ENCODE measurements at regions not wholly inside any gene's neighbourhood (a gene's known extent, or its start where the extent isn't known, plus 50 kb on each side); places are given as distances from the start of the nearest gene placed in this dataset.

DNA sequence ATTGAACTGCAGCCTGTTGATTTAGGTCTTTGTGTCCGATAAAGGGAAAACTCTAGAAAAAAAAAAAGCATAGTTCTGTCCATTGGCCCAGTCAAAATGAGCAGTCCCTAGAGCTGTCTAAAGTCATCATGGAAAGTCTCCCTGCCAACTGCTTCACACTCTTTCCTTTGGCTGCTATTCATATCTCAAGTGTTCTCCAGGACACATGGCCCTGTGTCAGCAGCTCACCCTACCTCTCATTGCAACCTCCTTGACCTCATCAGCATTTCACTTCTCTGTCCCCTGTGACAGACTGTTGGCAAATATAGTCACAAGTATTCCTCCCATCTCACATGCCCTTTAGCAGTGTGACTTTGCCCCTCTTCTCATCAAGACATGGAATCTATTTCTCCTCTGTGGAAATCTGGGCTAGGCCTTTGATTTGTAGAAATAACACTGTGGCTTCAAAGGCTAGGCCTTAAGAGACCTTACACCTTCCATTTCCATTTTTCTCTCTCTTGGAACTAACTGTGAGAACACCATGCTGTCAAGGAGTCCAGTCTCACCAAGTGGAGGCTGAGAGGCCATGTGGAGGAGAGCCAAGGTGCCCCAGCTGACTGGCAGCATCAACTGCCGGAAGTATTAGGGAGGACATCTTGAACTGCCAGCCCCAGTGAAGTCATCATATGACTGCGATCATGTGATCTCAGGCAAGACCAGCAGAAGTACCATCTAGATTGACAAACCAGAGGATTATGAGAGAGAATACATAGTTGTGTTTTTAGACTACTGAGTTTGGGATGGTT lies 149.4 kb upstream of the TARS1 start:
- intact Hi-C loops (cut with DNase I, micrococcal nuclease): no loop called here
- DNase-seq: no peak
- ATAC-seq: no peak

DNA sequence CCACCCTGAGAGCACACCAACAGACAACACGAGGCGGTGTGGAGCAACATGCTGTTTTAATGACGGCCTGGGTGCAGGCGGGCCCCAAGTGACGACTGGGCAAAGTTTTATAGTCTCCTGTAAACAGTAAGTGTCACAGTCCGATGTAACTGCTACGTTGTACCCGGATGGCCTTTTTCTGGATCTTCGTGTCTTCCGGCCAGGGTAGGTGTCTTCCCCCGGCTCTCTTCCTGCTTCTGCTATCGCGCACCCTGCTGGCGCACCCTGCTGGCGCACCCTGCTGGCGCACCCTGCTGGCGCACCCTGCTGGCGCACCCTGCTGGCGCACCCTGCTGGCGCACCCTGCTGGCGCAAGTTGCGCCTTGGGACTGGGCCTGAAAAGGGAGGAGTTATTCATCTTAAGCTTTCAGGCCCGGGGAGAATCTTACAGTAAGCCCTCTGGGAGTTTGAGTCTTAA lies 143.0 kb upstream of the TARS1 start:
- DNase-seq (no peak), ATAC-seq (no peak)
- intact Hi-C loops (cut with DNase I, micrococcal nuclease): no loop called here

DNA sequence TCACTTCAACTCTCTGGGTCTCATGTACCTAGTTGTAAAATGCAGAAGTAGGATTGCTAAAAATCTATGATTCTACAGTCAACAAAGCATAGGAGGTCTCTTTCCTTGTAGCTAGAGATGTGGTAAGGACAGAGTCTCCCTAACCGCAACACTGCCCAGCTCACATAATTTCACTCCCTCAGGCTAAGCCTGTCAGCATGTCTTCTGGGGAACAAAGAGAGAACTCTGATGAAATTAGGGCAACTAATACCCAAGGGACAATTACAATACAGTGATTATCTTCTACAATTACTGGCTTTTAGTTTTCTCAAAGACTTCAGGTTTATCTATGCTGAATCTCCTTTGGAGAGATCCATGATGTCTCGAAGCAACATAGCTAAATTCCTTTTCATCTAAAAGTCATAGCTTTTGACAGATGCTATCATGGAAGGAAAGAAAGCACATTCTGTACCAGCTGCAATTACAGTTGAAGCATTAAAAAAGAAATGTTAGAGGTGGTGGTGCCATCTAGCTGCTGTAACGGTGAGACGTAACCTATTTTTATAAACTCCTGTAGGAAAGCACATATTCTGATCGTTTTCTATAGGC lies 141.1 kb upstream of the TARS1 start:
- intact Hi-C loops (cut with DNase I, micrococcal nuclease): no loop called here
- ATAC-seq (peak; percentile 80), DNase-seq (no peak)

DNA sequence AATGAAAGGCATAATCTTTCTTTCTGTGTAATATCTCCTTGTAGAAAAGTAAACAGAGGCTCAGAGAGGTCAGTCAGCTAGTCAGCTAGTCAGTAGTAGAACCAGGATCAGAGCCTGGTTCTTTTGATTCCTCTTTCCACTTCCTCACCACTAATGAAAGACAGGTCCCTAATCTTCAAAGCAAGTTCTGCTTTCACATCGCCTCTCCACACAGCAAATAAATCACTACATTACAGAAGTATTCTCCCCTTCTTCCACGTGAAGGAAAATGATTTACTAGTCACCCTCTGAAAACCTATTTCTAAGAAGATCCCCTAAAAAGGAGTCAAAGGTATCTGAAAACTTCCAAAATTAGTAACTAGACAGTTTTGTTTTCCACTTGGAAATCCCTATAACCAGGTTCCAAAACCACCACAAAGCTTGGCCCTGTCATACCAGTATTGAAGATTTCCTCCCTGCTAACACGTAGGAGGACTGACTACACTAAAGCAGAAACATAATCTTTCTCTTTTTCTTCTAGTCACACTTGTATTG lies 140.5 kb upstream of the TARS1 start:
- peak; percentile 56 for ATAC-seq
- intact Hi-C loops (cut with DNase I, micrococcal nuclease): no loop called here

DNA sequence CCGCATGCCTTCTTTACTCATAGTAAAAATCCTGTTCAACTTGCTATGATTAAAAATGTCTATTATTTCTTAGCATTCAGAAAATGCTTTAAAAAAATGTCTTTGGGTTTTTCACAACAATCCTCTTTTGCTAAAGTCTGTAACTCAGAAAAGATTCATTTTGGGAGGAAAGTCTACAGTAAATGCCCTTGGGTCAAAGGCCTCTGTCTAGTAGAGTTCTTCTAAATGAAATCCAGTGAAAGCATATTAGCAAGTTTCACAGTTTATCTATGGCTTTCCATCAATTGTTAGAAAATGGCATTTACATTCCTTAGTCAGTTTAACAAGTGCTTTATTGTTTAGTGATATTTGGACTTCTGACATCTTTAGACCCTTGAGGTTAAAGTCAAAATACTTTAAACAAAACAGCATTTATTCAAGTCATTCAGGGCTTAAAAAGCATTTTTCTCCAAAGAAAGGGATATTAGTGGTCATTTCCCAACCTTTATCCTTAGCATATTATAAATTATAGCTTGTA lies 137.1 kb upstream of the TARS1 start:
- DNase-seq (no peak), ATAC-seq (no peak)
- intact Hi-C loops (cut with DNase I, micrococcal nuclease): no loop called here

More for the DNA sequence above, 140.5 kb upstream of the TARS1 start:
- DNase-seq: no peak

DNA sequence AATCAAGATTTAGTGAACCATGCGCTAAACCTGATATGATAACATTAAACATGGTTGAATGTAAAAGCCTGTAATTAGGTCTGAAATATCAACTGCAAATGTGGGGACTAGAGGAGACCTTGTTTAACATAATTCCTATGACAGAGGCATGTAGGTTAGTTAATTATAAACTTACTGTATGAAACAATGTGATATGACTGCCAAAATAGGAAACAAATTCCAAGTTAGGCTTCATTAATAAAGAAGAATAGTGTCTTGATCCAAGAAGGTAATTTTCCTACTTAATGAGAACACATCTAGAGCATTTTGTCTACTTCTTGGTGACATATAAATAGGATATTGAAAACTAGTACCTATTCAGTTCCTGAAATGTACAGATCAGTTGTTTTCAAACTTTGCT lies 136.2 kb upstream of the TARS1 start:
- DNase-seq (no peak), ATAC-seq (no peak)
- intact Hi-C loops (cut with DNase I, micrococcal nuclease): no loop called here

DNA sequence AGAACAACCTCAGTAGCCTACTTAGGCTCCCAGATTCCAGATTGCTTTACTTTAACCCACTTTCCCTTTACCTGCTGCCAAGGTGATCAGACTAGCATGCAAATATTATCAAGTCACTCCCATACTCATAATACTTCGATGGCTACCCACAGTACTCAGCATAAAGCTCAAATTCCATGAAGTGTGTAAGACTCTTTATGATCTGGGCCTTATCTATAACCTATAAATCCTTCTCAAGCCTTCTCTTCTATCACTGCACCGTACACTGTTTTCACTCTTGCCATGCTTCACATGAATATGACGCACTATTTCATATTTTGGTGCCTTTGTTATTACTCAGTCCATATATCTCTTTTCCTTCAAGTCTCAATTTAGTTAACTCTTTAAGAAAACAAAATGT lies 135.2 kb upstream of the TARS1 start:
- intact Hi-C loops (cut with DNase I, micrococcal nuclease): no loop called here
- no peak for DNase-seq
- ATAC-seq: peak; percentile 90

DNA sequence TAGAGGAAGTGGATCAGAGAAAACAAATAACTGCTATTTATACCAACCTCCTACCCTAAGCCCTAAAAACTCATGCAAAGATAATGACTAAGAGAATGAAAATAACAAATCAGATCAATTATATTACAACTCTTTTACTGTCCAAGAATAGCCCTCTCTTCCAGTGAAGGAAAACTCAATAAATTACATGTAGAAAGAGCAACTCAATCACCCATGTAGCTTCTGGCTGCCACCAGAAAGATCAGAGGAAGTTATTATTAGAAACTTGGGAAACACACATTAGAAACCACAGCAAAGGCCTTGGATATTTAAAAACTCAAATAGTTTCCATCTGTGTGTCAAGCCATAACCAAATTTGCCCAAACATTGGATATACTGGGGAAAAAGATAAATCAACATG lies 134.0 kb upstream of the TARS1 start:
- intact Hi-C loops (cut with DNase I, micrococcal nuclease): no loop called here
- no peak for DNase-seq
- no peak for ATAC-seq

DNA sequence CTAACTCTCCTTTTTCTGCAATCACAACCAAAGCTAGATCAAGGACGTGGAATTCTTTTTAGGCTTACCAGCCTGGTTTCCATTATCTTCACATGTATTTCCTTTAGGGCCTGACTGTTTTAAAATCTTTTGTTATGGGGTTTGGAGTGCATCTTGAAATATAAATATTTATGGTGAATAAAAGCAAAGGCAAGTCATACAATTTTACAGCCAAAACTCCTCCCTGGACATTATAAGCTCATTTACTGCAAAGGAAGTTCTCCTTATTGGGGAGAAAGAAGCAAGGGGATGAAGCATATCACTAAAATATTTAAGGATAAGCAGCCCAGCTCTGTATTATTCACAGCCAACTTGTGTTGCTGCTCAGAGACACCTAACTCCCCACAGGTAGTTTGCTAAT lies 132.2 kb upstream of the TARS1 start:
- no peak for DNase-seq
- ATAC-seq: no peak
- intact Hi-C loops (cut with DNase I, micrococcal nuclease): no loop called here

DNA sequence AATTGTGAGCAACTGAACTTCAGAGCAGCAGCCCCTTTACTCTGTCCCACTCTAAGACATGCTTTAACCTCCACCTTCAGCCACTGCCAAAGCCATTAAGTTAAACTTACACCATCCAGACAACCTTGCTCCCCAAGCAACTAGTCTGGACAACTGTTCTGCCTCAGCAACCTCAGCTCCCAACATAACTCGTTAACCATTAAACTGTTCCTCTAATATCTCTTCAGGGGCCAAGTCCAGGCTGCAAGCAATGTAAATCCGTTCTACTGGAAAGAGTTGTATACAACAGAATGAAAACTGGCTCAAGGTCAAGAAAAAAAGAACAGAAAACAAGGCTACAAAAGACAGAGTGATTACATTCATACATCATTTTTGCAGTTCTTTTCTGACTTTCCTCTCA lies 131.7 kb upstream of the TARS1 start:
- intact Hi-C loops (cut with DNase I, micrococcal nuclease): no loop called here
- ATAC-seq (peak; percentile 80), DNase-seq (peak; percentile 21 to 58)

DNA sequence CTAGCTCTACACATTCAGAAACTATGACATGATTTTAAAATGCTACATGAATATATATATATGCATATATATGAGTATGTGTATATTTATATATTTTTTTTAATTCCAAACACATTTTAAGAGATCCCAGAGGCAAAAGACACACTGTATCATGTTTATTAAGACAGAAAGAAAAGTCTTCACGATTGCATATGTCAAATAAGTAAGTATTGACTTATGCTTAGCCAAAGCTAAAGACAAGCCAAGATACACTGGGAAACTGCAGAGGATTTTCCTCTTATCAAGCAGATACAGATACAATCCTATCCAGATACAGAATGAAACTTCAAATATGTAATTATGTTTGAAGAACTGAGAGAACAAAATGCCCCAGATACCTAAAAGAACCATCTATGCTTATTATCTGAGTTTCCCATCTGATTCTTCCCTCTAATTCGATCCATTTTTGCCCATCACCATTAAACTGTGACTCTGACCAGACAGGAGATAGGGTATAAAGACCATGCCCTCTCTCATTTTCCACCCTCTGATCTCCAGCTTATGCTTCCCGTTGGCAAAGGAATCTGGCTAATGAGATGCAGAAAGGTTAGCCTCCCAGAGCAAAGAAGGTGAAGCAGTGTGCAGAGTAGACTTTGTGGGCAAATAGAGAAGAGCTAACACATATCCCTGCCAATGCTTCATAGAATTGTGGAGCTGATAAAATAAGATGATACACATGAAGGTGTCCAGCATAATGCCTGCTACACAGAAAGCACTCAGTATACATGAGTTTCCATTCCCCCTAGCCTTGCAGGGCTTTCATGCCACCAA lies 131.0 kb upstream of the TARS1 start:
- intact Hi-C loops (cut with DNase I, micrococcal nuclease): no loop called here
- DNase-seq (no peak), ATAC-seq (no peak)

DNA sequence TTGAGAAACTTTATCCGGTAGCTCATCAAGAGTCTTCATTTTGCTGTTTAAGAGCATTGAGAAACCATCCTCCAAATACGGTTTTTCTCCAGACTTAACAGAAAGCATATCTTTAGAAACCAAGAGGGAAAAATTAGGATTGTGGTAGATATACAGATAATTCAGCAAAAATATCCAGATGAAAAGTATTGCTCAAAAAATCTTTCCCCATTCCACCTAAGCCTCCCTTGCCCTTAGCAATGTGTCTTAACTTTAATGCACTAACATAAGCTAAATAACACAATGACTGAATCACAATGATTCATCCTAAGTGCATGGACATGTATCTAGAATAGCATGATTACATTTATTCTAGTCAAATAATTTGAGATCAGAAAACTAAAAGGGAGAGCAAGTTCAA lies 130.3 kb upstream of the TARS1 start:
- intact Hi-C loops (cut with DNase I, micrococcal nuclease): no loop called here
- DNase-seq: no peak
- no peak for ATAC-seq

DNA sequence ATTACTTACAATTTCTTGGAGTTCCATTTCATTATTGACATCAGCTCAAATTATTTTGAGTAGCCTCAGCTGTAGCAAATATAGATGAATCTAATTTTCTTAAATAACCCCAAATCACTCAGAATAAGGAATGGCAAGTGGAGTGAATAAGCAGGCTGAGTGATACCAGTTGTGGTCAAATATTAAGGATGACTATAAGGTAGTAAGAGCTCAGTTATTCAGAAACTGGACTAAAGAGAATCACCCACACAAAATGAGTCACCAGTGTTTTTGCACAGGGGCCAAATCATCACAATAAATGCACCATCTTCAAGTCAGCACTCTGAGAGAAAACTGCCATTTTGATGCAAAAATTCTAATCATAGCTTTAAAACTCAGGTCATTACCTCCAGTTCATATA lies 128.9 kb upstream of the TARS1 start:
- intact Hi-C loops (cut with DNase I, micrococcal nuclease): no loop called here
- DNase-seq (no peak), ATAC-seq (no peak)

DNA sequence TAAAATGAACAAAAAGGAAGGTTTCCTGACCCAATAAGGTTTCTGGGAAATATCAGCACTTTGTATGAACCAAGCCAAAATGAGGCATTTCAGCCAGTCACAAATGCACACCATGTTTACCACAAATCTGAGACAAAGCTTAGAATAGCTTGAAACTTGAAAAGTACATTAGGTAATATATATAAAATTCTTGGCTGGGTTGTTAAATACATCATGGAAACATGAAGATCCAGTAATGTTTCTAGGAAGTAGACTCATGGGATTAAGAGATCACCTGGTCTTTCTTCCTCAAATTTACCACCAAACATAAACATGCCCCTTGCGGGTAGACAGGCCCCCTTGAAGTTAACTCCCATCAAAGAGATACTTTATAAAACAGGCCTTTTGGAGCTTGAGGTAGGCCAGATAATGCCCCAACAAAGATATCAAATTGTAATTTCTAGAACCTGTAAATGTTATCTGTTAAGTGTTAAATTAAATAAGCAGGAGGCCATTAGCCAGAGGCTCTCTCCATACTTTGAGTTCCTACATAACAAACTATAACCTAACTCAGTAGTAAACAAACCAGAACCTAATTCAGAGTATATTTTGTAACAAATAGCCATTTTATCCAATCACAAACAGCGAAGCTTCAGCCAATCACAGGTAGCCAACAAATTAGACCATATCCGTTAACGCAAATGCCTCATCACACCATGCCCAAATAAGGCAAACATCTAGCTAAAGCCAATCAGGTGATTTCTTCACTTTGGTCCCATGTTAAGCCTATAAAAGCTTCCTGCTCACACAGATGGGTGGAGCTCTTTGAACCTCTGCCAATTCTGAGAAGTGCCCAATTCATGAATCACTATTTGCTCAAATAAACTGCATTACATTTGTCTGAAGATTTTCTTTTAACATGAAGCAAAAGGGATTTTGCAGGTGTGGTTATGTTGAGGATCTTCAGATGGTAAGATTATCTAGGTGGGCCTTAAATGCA lies 127.9 kb upstream of the TARS1 start:
- DNase-seq: peak; percentile 56 to 74
- ATAC-seq: peak; percentile 90
- intact Hi-C loops (cut with DNase I, micrococcal nuclease): no loop called here

DNA sequence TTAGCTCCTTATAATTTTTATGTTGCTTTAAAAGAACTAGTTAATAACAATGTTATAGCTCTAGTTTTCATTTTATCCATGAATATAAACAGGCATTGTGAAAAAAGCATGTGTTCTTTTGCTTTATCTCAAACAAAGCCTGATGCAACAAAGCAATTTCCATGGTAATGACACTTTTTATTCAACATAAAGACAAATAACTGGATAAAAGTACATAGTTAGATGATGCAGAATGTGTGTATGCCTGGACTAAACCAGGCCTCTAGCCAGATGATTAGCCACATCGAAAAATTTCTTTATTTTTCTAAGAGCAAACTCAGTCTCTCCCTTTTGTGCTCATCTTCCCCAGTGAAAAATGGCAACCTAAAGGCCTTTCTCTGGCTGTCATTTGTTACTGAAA lies 125.6 kb upstream of the TARS1 start:
- no peak for DNase-seq
- ATAC-seq: no peak
- intact Hi-C loops (cut with DNase I, micrococcal nuclease): no loop called here

DNA sequence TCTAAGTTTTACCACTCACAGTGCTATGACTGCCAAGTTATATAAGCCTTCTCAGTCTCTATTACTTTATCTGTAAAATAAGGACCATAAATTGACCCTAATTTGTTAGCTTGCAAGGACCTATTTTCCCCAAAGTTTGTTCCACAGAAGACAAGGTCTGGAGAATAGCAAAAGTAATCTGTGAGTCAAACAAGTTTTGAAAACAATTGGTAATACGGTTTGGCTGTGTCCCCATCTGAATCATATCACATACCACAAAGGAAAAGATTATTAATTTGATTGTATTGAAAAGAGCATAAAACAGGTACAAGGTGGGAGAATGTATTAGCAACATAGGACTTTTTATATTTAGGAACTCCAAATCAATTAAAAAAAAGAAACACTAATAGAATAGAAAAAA lies 124.0 kb upstream of the TARS1 start:
- intact Hi-C loops (cut with DNase I, micrococcal nuclease): no loop called here
- DNase-seq: no peak
- no peak for ATAC-seq

DNA sequence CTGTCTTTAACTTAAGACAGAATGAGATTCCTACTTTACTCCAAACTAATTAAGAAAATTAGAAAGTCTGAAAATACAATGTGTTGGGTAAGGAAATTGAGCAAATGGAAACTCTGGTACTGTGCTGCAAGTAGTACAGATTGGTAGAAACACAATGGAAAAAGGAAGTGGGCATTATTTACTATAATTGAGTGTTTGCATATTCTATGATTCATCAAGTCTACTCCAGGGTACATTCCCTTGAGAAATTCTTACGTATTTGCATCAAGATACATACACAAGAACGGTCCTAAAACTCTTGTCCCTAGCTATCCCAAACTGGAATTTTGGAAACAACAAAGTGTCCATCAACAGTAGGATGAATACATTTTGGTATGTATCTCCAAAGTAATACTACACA lies 123.5 kb upstream of the TARS1 start:
- DNase-seq (no peak), ATAC-seq (no peak)
- intact Hi-C loops (cut with DNase I, micrococcal nuclease): no loop called here

DNA sequence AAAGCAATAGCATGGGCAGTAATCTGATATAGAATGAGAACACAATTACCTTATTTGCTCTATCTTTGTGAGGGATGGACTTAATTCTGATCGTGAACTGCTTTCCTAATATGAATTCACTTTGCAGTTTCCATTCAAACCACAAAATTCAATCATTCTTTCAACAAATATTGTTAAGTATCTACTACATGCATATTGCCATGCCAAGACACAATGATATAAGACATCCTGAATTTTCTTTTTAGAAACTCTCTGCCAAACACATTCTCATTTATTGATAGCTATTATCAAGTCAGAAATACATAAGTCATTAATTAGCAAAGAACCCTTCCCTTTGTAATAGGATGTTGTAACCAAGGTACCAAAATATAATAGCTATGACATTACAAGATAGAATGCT lies 121.6 kb upstream of the TARS1 start:
- ATAC-seq: no peak
- DNase-seq: no peak
- intact Hi-C loops (cut with DNase I, micrococcal nuclease): no loop called here

DNA sequence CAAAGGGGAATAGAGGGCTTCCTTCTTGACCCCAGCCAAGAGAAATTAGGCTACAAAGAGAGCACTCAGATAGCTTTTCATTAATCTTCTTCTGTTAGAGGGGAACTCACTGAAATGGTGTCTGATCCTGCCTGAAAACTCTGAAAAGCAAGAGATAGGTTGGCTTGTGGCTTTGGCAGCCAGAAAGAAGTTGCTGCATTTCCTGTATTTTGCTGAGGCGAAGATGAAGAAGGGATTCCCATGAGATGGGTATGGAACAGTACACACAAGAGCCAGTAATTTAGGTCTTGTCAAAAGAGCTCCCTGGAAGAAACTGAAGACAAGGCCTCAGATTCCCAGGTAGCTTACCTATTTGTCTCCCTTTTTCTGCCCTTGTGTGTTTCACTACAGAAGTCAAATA lies 120.9 kb upstream of the TARS1 start:
- intact Hi-C loops (cut with DNase I, micrococcal nuclease): no loop called here
- no peak for ATAC-seq
- no peak for DNase-seq

Measured in left colon (tissue), 2 donors.